ENCODE measurements at regions not wholly inside any gene's neighbourhood (a gene's known extent, or its start where the extent isn't known, plus 50 kb on each side); places are given as distances from the start of the nearest gene placed in this dataset.
A peak's percentile ranks its signal among the peaks of the same experiment; 100 is the strongest.

GRCh38 chr20:33908336-33908735 is 85.4 kb upstream of the RALY start:
- DNase-seq (ENCODE audit: low spot score): peak; percentile 40

- DNase-seq (ENCODE audit: low spot score): no peak
These were observed 84.8 kb upstream of the RALY start for GRCh38 chr20:33908868-33909267.

GRCh38 chr20:33909331-33909921 is 84.3 kb upstream of the RALY start:
- peak; percentile 36 for DNase-seq (ENCODE audit: low spot score)

- DNase-seq (ENCODE audit: low spot score): peak; percentile 7
These were observed 83.7 kb upstream of the RALY start for GRCh38 chr20:33910056-33910455.

GRCh38 chr20:33910529-33911327 is 83.0 kb upstream of the RALY start:
- no peak for DNase-seq (ENCODE audit: low spot score)

GRCh38 chr20:33914919-33915318 is 78.8 kb upstream of the RALY start:
- DNase-seq (ENCODE audit: low spot score): no peak

- DNase-seq (ENCODE audit: low spot score): no peak
These were observed 77.9 kb upstream of the RALY start for GRCh38 chr20:33915726-33916331.

- DNase-seq (ENCODE audit: low spot score): no peak
These were observed 76.9 kb upstream of the RALY start for GRCh38 chr20:33916768-33917167.

GRCh38 chr20:33917831-33918525 is 75.7 kb upstream of the RALY start:
- DNase-seq (ENCODE audit: low spot score): peak; percentile 58

- no peak for DNase-seq (ENCODE audit: low spot score)
These were observed 75.0 kb upstream of the RALY start for GRCh38 chr20:33918662-33919061.

- DNase-seq (ENCODE audit: low spot score): no peak
These were observed 74.1 kb upstream of the RALY start for GRCh38 chr20:33919653-33920052.

GRCh38 chr20:33922224-33922623 is 71.5 kb upstream of the RALY start:
- no peak for DNase-seq (ENCODE audit: low spot score)

- no peak for DNase-seq (ENCODE audit: low spot score)
These were observed 70.0 kb upstream of the RALY start for GRCh38 chr20:33923740-33924139.

GRCh38 chr20:33925867-33926266 is 67.8 kb upstream of the RALY start:
- peak; percentile 26 for DNase-seq (ENCODE audit: low spot score)

- DNase-seq (ENCODE audit: low spot score): no peak
These were observed 67.3 kb upstream of the RALY start for GRCh38 chr20:33926425-33926824.

GRCh38 chr20:33927724-33928123 is 66.0 kb upstream of the RALY start:
- DNase-seq (ENCODE audit: low spot score): no peak

- DNase-seq (ENCODE audit: low spot score): no peak
These were observed 63.8 kb upstream of the RALY start for GRCh38 chr20:33929917-33930316.

GRCh38 chr20:33933469-33933909 is 60.2 kb upstream of the RALY start:
- peak; percentile 19 for DNase-seq (ENCODE audit: low spot score)

- no peak for DNase-seq (ENCODE audit: low spot score)
These were observed 57.1 kb upstream of the RALY start for GRCh38 chr20:33936656-33937055.

- DNase-seq (ENCODE audit: low spot score): peak; percentile 6
These were observed 54.7 kb upstream of the RALY start for GRCh38 chr20:33939031-33939430.

- DNase-seq (ENCODE audit: low spot score): no peak
These were observed 53.0 kb upstream of the RALY start for GRCh38 chr20:33940666-33941065.
